Glutamatergic neuron (in vitro differentiated cells): ENCODE measurements at regions not wholly inside any gene's neighbourhood (a gene's known extent, or its start where the extent isn't known, plus 50 kb on each side); places are given as distances from the start of the nearest gene placed in this dataset.
"Not testable (repeated sequence)": the region's sequence is repeated elsewhere in the genome, so short reads cannot be mapped to it uniquely, and the experiment has no call there.

ENCODE experiments used
- DNase-seq: peaks from one replicate; pipeline ENCODE4 v3.0.0; 2022
- H3K27ac Mint-ChIP-seq: one replicate; pipeline ENCODE4 v1.8.0; 2020; ENCODE audit warnings: mild to moderate bottlenecking, mixed read lengths, inconsistent platforms; ENCODE audit not compliant: unreplicated experiment
- H3K27me3 Mint-ChIP-seq: one replicate; pipeline ENCODE4 v1.8.0; 2020; ENCODE audit warnings: mild to moderate bottlenecking, moderate library complexity, mixed read lengths, inconsistent platforms; ENCODE audit not compliant: unreplicated experiment
- H3K36me3 Mint-ChIP-seq: one replicate; pipeline ENCODE4 v1.8.0; 2020; ENCODE audit warnings: mild to moderate bottlenecking, mixed read lengths, inconsistent platforms; ENCODE audit not compliant: unreplicated experiment
- H3K4me1 Mint-ChIP-seq: one replicate; pipeline ENCODE4 v1.8.0; 2020; ENCODE audit warnings: mild to moderate bottlenecking, low read depth, mixed read lengths, inconsistent platforms; ENCODE audit not compliant: unreplicated experiment
- H3K4me3 Mint-ChIP-seq: one replicate; pipeline ENCODE4 v1.8.0; 2020; ENCODE audit warnings: mild to moderate bottlenecking, mixed read lengths, inconsistent platforms; ENCODE audit not compliant: unreplicated experiment
- H3K9me3 Mint-ChIP-seq: one replicate; pipeline ENCODE4 v1.8.0; 2020; ENCODE audit warnings: mild to moderate bottlenecking, moderate library complexity, mixed read lengths, inconsistent platforms; ENCODE audit not compliant: unreplicated experiment
- CTCF ChIP-seq: fragments of 200-600 bp; sonication (generic); IDR thresholded peaks from one replicate; pipeline ENCODE4 v1.5.0; 2021; ENCODE audit not compliant: partially characterized antibody, unreplicated experiment

DNA sequence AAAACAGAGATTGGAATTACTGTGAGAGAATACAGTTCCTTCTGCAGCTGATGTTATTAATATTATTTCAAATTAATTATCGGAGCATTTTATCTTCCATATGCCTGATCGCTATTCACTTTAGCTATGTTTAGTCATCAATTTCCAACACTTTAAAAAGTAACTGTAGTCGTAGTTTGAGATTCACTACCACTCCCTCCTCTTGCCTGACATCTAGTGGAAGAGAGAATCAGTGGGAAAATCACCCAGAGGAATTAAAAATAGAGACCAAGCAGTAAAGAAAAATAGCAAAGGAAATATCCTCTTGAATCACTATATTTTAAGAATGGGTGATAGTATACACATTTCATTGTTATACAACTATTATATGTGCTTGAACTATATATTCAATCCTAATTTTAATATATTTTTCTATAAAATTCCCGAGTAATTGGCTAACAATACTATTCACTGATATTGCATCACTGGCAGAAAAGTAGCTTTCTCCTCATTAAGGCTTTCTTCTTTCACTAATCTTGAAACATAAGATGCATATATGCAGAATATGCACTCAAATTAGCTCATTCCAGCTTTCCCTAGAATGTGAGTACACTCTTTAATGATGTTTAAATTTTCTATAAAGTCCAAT is 708.7 kb downstream of the CDH9 start:
- Mint-ChIP-seq H3K4me3 (no peak overlapping the region), H3K36me3 (no peaks in the 10 kb centered on the region), H3K9me3 (no peaks in the 10 kb centered on the region), H3K27ac (no peak overlapping the region), H3K27me3 (no peaks in the 10 kb centered on the region), H3K4me1 (no peaks in the 10 kb centered on the region)
- peak; percentile 35 for TF ChIP-seq CTCF
- DNase-seq = no peak

GRCh38 chr5:26326153-26326759 is 712.1 kb downstream of the CDH9 start:
- no peak for TF ChIP-seq CTCF
- DNase-seq = no peak
- no peak overlapping the region for H3K4me3 Mint-ChIP-seq
- no peak overlapping the region for H3K27ac Mint-ChIP-seq
- no peaks in the 10 kb centered on the region for H3K36me3 Mint-ChIP-seq
- H3K9me3 Mint-ChIP-seq = no peaks in the 10 kb centered on the region
- H3K27me3 Mint-ChIP-seq = no peaks in the 10 kb centered on the region
- H3K4me1 Mint-ChIP-seq = no peaks in the 10 kb centered on the region

- DNase-seq, H3K27ac Mint-ChIP-seq, H3K4me1 Mint-ChIP-seq, H3K27me3 Mint-ChIP-seq, H3K36me3 Mint-ChIP-seq, H3K4me3 Mint-ChIP-seq, H3K9me3 Mint-ChIP-seq: not testable (repeated sequence)
Measured at GRCh38 chr5:26325432-26325831, 713.0 kb downstream of the CDH9 start.

DNA sequence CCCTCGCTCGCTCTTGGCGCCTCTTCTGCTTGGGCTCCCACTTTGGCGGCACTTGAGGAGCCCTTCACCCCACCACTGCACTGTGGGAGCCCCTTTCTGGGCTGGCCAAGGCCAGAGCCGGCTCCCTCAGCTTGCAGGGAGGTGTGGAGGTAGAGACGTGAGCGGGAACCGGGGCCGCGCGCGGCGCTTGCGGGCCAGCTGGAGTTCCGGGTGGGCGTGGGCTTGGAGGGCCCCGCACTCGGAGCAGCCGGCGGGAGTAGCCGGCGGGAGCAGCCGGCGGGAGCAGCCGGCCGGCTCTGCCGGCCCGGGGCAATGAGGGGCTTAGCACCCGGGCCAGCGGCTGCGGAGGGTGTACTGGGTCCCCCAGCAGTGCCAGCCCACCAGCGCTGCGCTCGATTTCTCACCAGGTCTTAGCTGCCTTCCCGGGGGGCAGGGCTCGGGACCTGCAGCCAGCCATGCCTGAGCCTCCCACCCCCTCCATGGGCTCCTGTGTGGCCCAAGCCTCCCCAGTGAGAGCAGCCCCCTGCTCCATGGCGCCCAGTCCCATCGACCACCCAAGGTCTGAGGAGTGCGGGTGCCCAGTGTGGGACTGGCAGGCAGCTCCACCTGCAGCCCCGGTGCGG is 714.0 kb downstream of the CDH9 start:
- not testable (repeated sequence) for H3K36me3 Mint-ChIP-seq, H3K27ac Mint-ChIP-seq, DNase-seq, H3K4me1 Mint-ChIP-seq, H3K27me3 Mint-ChIP-seq, H3K9me3 Mint-ChIP-seq, H3K4me3 Mint-ChIP-seq

DNA sequence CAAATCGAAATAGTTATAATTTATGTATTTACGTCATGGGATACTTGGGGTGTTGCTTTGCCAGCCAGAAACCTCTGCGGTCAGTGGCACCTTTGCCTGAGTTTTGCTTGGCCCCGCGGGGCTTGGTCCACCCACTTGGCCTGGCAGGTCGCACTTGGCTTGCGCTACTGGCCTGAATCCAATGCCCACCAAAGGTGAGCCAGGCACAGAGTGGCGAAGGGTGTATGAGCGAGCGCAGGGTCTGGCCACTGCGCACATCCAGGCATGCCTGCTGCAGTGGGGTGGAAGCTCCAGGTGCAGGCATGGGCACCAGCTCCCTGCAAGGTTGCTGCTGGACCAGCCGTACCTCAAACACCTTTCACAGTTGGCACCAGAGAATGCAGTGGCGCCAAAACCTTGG is 714.6 kb downstream of the CDH9 start:
- no peaks in the 10 kb centered on the region for H3K27me3 Mint-ChIP-seq
- TF ChIP-seq CTCF = no peak
- H3K27ac Mint-ChIP-seq = no peak overlapping the region
- H3K4me1 Mint-ChIP-seq = no peaks in the 10 kb centered on the region
- H3K36me3 Mint-ChIP-seq = no peaks in the 10 kb centered on the region
- DNase-seq = no peak
- H3K4me3 Mint-ChIP-seq = no peak overlapping the region
- no peaks in the 10 kb centered on the region for H3K9me3 Mint-ChIP-seq

GRCh38 chr5:26321278-26321677 is 717.1 kb downstream of the CDH9 start:
- no peaks in the 10 kb centered on the region for H3K4me1 Mint-ChIP-seq

More at GRCh38 chr5:26321278-26321677, 717.1 kb downstream of the CDH9 start:
- Mint-ChIP-seq H3K27me3 (no peaks in the 10 kb centered on the region), H3K36me3 (no peaks in the 10 kb centered on the region), H3K27ac (no peak overlapping the region), H3K4me3 (no peak overlapping the region), H3K9me3 (no peaks in the 10 kb centered on the region)
- no peak for TF ChIP-seq CTCF
- DNase-seq = no peak
